K562 (cell line): ENCODE measurements at regions not wholly inside any gene's neighbourhood (a gene's known extent, or its start where the extent isn't known, plus 50 kb on each side); places are given as distances from the start of the nearest gene placed in this dataset.

Experiments used
- ATAC-seq: fragments of 200-7000 bp; cut with Tn5 transposase; 3 replicates; pipeline ENCODE4 v1.9.1; 2020; ENCODE audit warnings: moderate library complexity
- BruUV-seq: library from RNA; stranded (reverse); fragments of 400-500 nt; replicated peaks from 2 replicates; lab custom pipeline; 2021; lab: Mats Ljungman, UMichigan
- CTCF ChIA-PET: fragments of 300-600 bp; formaldehyde crosslinking; extraction: SDS; loops from one replicate; lab custom pipeline; 2021; ENCODE audit warnings: low intra/inter-chr PET ratio; lab: Yijun Ruan, JAX
- POLR2A ChIA-PET: fragments of 300-600, 350-650 bp; sonication (Branson Sonifier 250); formaldehyde crosslinking; extraction: SDS; loops from one replicate; lab custom pipeline; 2021; ENCODE audit warnings: antibody characterized with exemption, inconsistent platforms; lab: Yijun Ruan, JAX
- DNase-seq, 4 experiments: peaks; one replicate each; pipeline versions ENCODE4 v3.0.0 to v3.0.0-alpha.2; 2011 to 2018; ENCODE audit warnings: low spot score in 3 of 4, mixed read lengths in 3 of 4; ENCODE audit errors: extremely low read depth in 1 of 4
- FAIRE-seq: peaks from 2 replicates; lab custom pipeline; 2011; peaks lifted over from hg19 to GRCh38; lab: Jason Lieb, UNC
- H2AFZ ChIP-seq: 2 replicates; pipeline ENCODE4 v1.6.0; 2011; ENCODE audit warnings: low read depth, low read length, control low read depth, inconsistent platforms
- H3K27ac ChIP-seq: fragments of 200-600 bp; 3 replicates; pipeline ENCODE4 v1.8.0; 2011; ENCODE audit warnings: low read depth, mild to moderate bottlenecking, control low read depth, inconsistent platforms, low read length, moderate library complexity, mixed read lengths; ENCODE audit errors: extremely low read depth
- H3K27me3 ChIP-seq, 2 experiments: fragments of 300-600 bp in 1 of 2; 2 replicates in 1 of 2; 3 replicates in 1 of 2; pipeline versions ENCODE4 v1.6.0 to v1.8.0; 2011; ENCODE audit warnings: inconsistent platforms in 2 of 2, low read length in 2 of 2, mild to moderate bottlenecking in 1 of 2, mixed read lengths in 1 of 2, moderate library complexity in 1 of 2; ENCODE audit not compliant: control insufficient read depth in 2 of 2, insufficient read depth in 2 of 2
- H3K36me3 ChIP-seq: fragments of 300-600 bp; 3 replicates; pipeline ENCODE4 v1.8.0; 2011; ENCODE audit warnings: mild to moderate bottlenecking, low read length, inconsistent platforms; ENCODE audit not compliant: control insufficient read depth, insufficient read depth
- H3K4me1 ChIP-seq, 2 experiments: fragments of 200-600 bp in 1 of 2; replicated peaks in 1 of 2; 2 replicates in 1 of 2; 3 replicates in 1 of 2; pipeline versions ENCODE4 v1.5.1 to v1.8.0; 2011; ENCODE audit warnings: inconsistent platforms in 2 of 2, low read length in 2 of 2, mild to moderate bottlenecking in 1 of 2, mixed read lengths in 1 of 2, moderate library complexity in 1 of 2; ENCODE audit not compliant: control insufficient read depth in 2 of 2, insufficient read depth in 2 of 2
- H3K4me2 ChIP-seq: 2 replicates; pipeline ENCODE4 v1.6.1; 2011; ENCODE audit warnings: low read length, control low read depth, inconsistent platforms, mixed read lengths; ENCODE audit not compliant: insufficient read depth
- H3K4me3 ChIP-seq: fragments of 200-600 bp; sonication (generic), shearing (Covaris generic); 2 replicates; pipeline ENCODE4 v1.5.1; 2016; ENCODE audit warnings: control low read depth, inconsistent platforms
- H3K79me2 ChIP-seq: fragments of 200-600 bp; 3 replicates; pipeline ENCODE4 v1.8.0; 2011; ENCODE audit warnings: low read length, inconsistent platforms; ENCODE audit not compliant: control insufficient read depth, insufficient read depth
- H3K9ac ChIP-seq, 2 experiments: 2 replicates each; pipeline versions ENCODE4 v1.6.0 to v1.6.1; 2011; ENCODE audit warnings: low read depth in 2 of 2, low read length in 2 of 2, control low read depth in 1 of 2, inconsistent platforms in 1 of 2, mild to moderate bottlenecking in 1 of 2, mixed read lengths in 1 of 2; ENCODE audit not compliant: insufficient read depth in 1 of 2
- H3K9me1 ChIP-seq: one replicate; pipeline ENCODE4 v1.6.0; 2011; ENCODE audit warnings: inconsistent platforms, mild to moderate bottlenecking, low read length, moderate library complexity; ENCODE audit not compliant: control insufficient read depth, insufficient read depth
- H3K9me3 ChIP-seq: replicated peaks from 2 replicates; pipeline ENCODE4 v1.5.1; 2011; ENCODE audit warnings: low read depth, low read length, inconsistent platforms; ENCODE audit not compliant: control insufficient read depth, insufficient read depth
- H4K20me1 ChIP-seq: replicated peaks from 2 replicates; pipeline ENCODE4 v1.6.1; 2011; ENCODE audit warnings: low read length, inconsistent platforms, mixed read lengths; ENCODE audit not compliant: control insufficient read depth, insufficient read depth
- ARHGAP35 ChIP-seq: fragments of 450-650 bp; IDR thresholded peaks from 2 replicates; pipeline ENCODE4 v1.6.1; 2018; ENCODE audit not compliant: partially characterized antibody
- CHD1 ChIP-seq: fragments of 200-600 bp; sonication (generic); IDR thresholded peaks from one replicate; pipeline ENCODE4 v1.6.1; 2012; ENCODE audit warnings: mild to moderate bottlenecking, moderate library complexity, low read length, inconsistent platforms
- ELF4 ChIP-seq: fragments of 450-650 bp; formaldehyde crosslinking; IDR thresholded peaks from 2 replicates; pipeline ENCODE4 v1.4.0; 2022; ENCODE audit warnings: missing genetic modification characterization
- ETV1 ChIP-seq: fragments of 450-650 bp; conservative IDR thresholded peaks from 2 replicates; pipeline ENCODE4 v1.6.1; 2016; ENCODE audit warnings: missing genetic modification characterization, control low read depth, low read depth, missing compliant biosample characterization
- JUN ChIP-seq, 2 experiments: sonication (generic) in 1 of 2; formaldehyde crosslinking in 1 of 2; IDR thresholded peaks; 2 replicates each; pipeline versions ENCODE4 v1.6.1 to v1.8.0; 2012 to 2022; ENCODE audit warnings: borderline replicate concordance in 2 of 2, mild to moderate bottlenecking in 2 of 2, improper control_type of control experiment in 1 of 2, low read depth in 1 of 2, low read length in 1 of 2, missing genetic modification reagents in 1 of 2
- MCM3 ChIP-seq: fragments of 450-650 bp; IDR thresholded peaks from 2 replicates; pipeline ENCODE4 v1.6.1; 2016
- MCM7 ChIP-seq, 2 experiments: fragments of 450-650 bp; IDR thresholded peaks; 2 replicates each; pipeline ENCODE4 v1.6.1; 2016 to 2018
- NBN ChIP-seq: fragments of 450-650 bp; IDR thresholded peaks from 2 replicates; pipeline ENCODE4 v1.6.1; 2016; ENCODE audit warnings: low read depth, mild to moderate bottlenecking
- PHTF2 ChIP-seq: fragments of 250-450 bp; sonication (Bioruptor Pico); IDR thresholded peaks from 2 replicates; pipeline ENCODE4 v1.5.0; 2021; ENCODE audit warnings: mild to moderate bottlenecking
- SNIP1 ChIP-seq: fragments of 450-650 bp; IDR thresholded peaks from 2 replicates; pipeline ENCODE4 v1.7.1; 2017; ENCODE audit warnings: low read depth, mild to moderate bottlenecking
- SRSF1 ChIP-seq: fragments of 200-400 bp; formaldehyde crosslinking; IDR thresholded peaks from 2 replicates; pipeline ENCODE4 v1.6.1; 2017; ENCODE audit warnings: mild to moderate bottlenecking, low read depth, low read length, moderate library complexity
- SRSF9 ChIP-seq: fragments of 200-400 bp; formaldehyde crosslinking; IDR thresholded peaks from 2 replicates; pipeline ENCODE4 v1.6.1; 2017; ENCODE audit warnings: low read depth, low read length, borderline replicate concordance
- TCF7 ChIP-seq: sonication (generic); IDR thresholded peaks from 2 replicates; pipeline ENCODE4 v1.6.1; 2016; ENCODE audit warnings: antibody characterized with exemption, borderline replicate concordance
- ZNF589 ChIP-seq: fragments of 200-800 bp; sonication (Bioruptor generic); IDR thresholded peaks from 2 replicates; pipeline ENCODE4 v1.6.1; 2016; ENCODE audit warnings: low read depth, missing genetic modification characterization, missing compliant biosample characterization
- whole genome bisulfite sequencing: fragments of 100-300 bp; shearing (Covaris generic); methylation state at CpG from one replicate; pipeline ENCODE4 v1.1.6; 2016; ENCODE audit warnings: low coverage, mixed read lengths; ENCODE audit not compliant: insufficient coverage; ENCODE audit errors: missing lambda C conversion rate; 5-methylcytosine and 5-hydroxymethylcytosine counted together
- in situ Hi-C: fragments of 300-500 bp; cut with MboI; formaldehyde crosslinking; loops from 4 replicates; pipeline ENCODE4 v1.15.0; 2018; ENCODE audit warnings: inconsistent platforms, mixed read lengths
- intact Hi-C: fragments of 100-400 bp; cut with micrococcal nuclease; formaldehyde crosslinking; loops from 2 replicates; pipeline ENCODE4 v1.14.2; 2022
- TF ChIP-seq, protein P1 (sequence below), 2 experiments: IDR thresholded peaks; 2 replicates each; pipeline ENCODE4 v1.6.1; 2011; ENCODE audit warnings: borderline replicate concordance in 1 of 2, control low read depth in 1 of 2, low read depth in 1 of 2, low read length in 1 of 2, mild to moderate bottlenecking in 1 of 2, mixed read lengths in 1 of 2, moderate library complexity in 1 of 2; ENCODE audit not compliant: insufficient read depth in 1 of 2, insufficient read length in 1 of 2, poor library complexity in 1 of 2, severe bottlenecking in 1 of 2; ENCODE audit errors: extremely low read depth in 1 of 2
- TF ChIP-seq, protein P2 (sequence below): fragments of 450-650 bp; formaldehyde crosslinking; IDR thresholded peaks from 2 replicates; pipeline ENCODE4 v1.4.0; 2022; ENCODE audit warnings: missing genetic modification characterization

DNA sequence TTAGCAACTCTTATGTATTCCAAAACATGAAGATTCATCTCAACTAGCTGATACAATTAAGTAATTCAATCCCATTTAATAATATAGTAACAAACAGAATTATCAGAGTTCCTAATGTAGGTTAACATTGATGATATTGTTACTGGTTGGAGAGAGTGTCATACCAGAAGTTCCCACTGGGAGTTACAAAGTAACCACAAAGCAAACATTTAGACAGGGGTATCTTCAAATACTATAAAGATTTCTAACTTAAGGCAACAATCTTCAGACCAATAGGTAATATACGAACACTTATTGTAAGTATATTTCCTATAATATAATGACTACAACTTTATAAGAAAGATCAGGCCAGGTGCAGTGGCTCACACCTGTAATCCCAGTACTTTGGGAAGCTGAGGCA, 1372.9 kb upstream of the PIK3C3 start:
- Histone ChIP-seq H3K27ac (no peak overlapping the region), H2AFZ (no peak overlapping the region), H3K27me3 (no peaks in the 10 kb centered on the region), H3K9ac (no peak overlapping the region), H3K36me3 (no peaks in the 10 kb centered on the region), H3K4me2 (no peak overlapping the region), H3K9me1 (no peaks in the 10 kb centered on the region), H3K4me1 (no peaks in the 10 kb centered on the region), H3K79me2 (no peaks in the 10 kb centered on the region), H3K4me3 (no peak overlapping the region), H3K9me3 (no peaks in the 10 kb centered on the region), H4K20me1 (no peaks in the 10 kb centered on the region)
- ChIA-PET POLR2A (no interaction called here), CTCF (no interaction called here)
- BruUV-seq: no TSS peak
- DNase-seq: no peak
- in situ Hi-C loops: no loop called here
- TF ChIP-seq, protein P1, sequence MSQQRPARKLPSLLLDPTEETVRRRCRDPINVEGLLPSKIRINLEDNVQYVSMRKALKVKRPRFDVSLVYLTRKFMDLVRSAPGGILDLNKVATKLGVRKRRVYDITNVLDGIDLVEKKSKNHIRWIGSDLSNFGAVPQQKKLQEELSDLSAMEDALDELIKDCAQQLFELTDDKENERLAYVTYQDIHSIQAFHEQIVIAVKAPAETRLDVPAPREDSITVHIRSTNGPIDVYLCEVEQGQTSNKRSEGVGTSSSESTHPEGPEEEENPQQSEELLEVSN (IDR thresholded peaks at IDR 0.05; ENCODE audit: borderline replicate concordance in 1 of 2, extremely low read depth in 1 of 2, insufficient read depth in 1 of 2, insufficient read length in 1 of 2, low read depth in 1 of 2, low read length in 1 of 2, poor library complexity in 1 of 2, severe bottlenecking in 1 of 2): no peak
- TF ChIP-seq ZNF589 (CRISPR knock-in tag): no peak
- no peak for TF ChIP-seq ELF4 (CRISPR knock-in tag)
- intact Hi-C loops: no loop called here
- no peak for FAIRE-seq
- WGBS: 0% methylated on average over 1 of the region's 1 CpG
- ATAC-seq: no peak

DNA sequence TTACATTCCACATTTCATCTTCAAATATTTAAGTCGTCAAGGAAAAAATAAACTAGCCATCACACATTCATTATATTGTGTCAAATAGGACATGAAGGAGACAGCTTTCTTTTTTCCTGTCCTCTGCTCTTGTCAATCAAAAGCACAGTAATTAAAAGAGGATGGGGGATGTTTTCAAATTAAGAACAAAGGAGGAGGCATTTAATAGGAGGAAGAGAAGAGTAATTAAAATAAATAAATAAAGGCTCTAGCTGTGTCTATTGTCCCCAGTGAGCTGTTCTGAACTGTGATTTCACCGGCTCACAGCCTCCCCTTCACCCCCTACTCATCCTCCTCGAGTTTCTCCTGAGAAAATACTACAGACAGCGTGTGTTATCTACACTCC, 1377.1 kb upstream of the PIK3C3 start:
- DNase-seq (no peak), FAIRE-seq (no peak), ATAC-seq (no peak)
- H3K9me3 ChIP-seq: no peaks in the 10 kb centered on the region
- intact Hi-C loops (no loop called here), in situ Hi-C loops (no loop called here)
- H3K4me3 ChIP-seq: no peak overlapping the region
- ChIA-PET POLR2A (no interaction called here), CTCF (no interaction called here)
- no peak overlapping the region for H2AFZ ChIP-seq
- no peaks in the 10 kb centered on the region for H3K9me1 ChIP-seq
- H3K27me3 ChIP-seq: no peaks in the 10 kb centered on the region
- H3K4me1 ChIP-seq: no peaks in the 10 kb centered on the region
- no peaks in the 10 kb centered on the region for H3K36me3 ChIP-seq
- no peak overlapping the region for H3K4me2 ChIP-seq
- H4K20me1 ChIP-seq: no peaks in the 10 kb centered on the region
- no peak overlapping the region for H3K27ac ChIP-seq
- H3K79me2 ChIP-seq: no peaks in the 10 kb centered on the region
- WGBS: 1% methylated on average over 4 of the region's 4 CpGs
- no peak overlapping the region for H3K9ac ChIP-seq
- no TSS peak for BruUV-seq
- TF ChIP-seq CHD1: no peak
- TF ChIP-seq NBN: no peak
- TF ChIP-seq ETV1 (tag): no peak
- no peak for TF ChIP-seq SRSF1
- TF ChIP-seq TCF7: no peak
- TF ChIP-seq SNIP1: no peak
- TF ChIP-seq, protein P2, sequence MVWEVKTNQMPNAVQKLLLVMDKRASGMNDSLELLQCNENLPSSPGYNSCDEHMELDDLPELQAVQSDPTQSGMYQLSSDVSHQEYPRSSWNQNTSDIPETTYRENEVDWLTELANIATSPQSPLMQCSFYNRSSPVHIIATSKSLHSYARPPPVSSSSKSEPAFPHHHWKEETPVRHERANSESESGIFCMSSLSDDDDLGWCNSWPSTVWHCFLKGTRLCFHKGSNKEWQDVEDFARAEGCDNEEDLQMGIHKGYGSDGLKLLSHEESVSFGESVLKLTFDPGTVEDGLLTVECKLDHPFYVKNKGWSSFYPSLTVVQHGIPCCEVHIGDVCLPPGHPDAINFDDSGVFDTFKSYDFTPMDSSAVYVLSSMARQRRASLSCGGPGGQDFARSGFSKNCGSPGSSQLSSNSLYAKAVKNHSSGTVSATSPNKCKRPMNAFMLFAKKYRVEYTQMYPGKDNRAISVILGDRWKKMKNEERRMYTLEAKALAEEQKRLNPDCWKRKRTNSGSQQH (CRISPR knock-in tag): no peak
- no peak for TF ChIP-seq MCM3
- TF ChIP-seq SRSF9: no peak
- TF ChIP-seq PHTF2 (CRISPR knock-in tag): no peak
- no peak for TF ChIP-seq JUN (IDR thresholded peaks at IDR 0.05; ENCODE audit: borderline replicate concordance, low read depth, low read length)
- TF ChIP-seq JUN (CRISPR knock-in tag; IDR thresholded peaks at IDR 0.05; ENCODE audit: borderline replicate concordance): no peak
- TF ChIP-seq MCM7 (IDR thresholded peaks at IDR 0.05): no peak
- TF ChIP-seq ARHGAP35: no peak
